PC-9 (cell line): ENCODE measurements at regions not wholly inside any gene's neighbourhood (a gene's known extent, or its start where the extent isn't known, plus 50 kb on each side); places are given as distances from the start of the nearest gene placed in this dataset.

Experiments
- BruUV-seq: library from RNA; stranded (reverse); fragments of 400-500 nt; replicated peaks from 2 replicates; lab custom pipeline; 2021; lab: Mats Ljungman, UMichigan
- CTCF ChIA-PET: fragments of 300-600 bp; sonication (Branson Sonifier 250); formaldehyde crosslinking; loops from one replicate; lab custom pipeline; 2022; ENCODE audit warnings: antibody characterized with exemption; lab: Charles Lee
- POLR2A ChIA-PET: fragments of 300-600 bp; sonication (Branson Sonifier 250); formaldehyde crosslinking; loops from one replicate; lab custom pipeline; 2022; ENCODE audit warnings: antibody characterized with exemption; ENCODE audit not compliant: unreplicated experiment; lab: Charles Lee
- DNase-seq, 2 experiments: peaks; one replicate each; pipeline versions ENCODE4 v3.0.0 to v3.0.0-alpha.2; 2015 to 2022; ENCODE audit warnings: mixed read lengths in 1 of 2
- H2AFZ ChIP-seq: fragments of 200-600 bp; sonication (generic); 2 replicates; pipeline ENCODE4 v1.8.1; 2017; ENCODE audit warnings: antibody characterized with exemption
- H3F3A ChIP-seq: fragments of 200-600 bp; sonication (generic); 2 replicates; pipeline ENCODE4 v1.8.1; 2017; ENCODE audit warnings: antibody characterized with exemption, mild to moderate bottlenecking, low read depth; ENCODE audit not compliant: insufficient read depth
- H3K27ac ChIP-seq: fragments of 200-600 bp; sonication (generic); 2 replicates; pipeline ENCODE4 v1.6.1; 2016; ENCODE audit warnings: mixed run types
- H3K27me3 ChIP-seq: fragments of 200-600 bp; sonication (generic); 2 replicates; pipeline ENCODE4 v1.6.1; 2016; ENCODE audit warnings: low read depth, mixed run types; ENCODE audit not compliant: insufficient read depth
- H3K36me3 ChIP-seq: fragments of 200-600 bp; sonication (generic); 2 replicates; pipeline ENCODE4 v1.6.1; 2016; ENCODE audit warnings: low read depth, mixed run types
- H3K4me1 ChIP-seq: fragments of 200-600 bp; sonication (generic); replicated peaks from 2 replicates; pipeline ENCODE4 v1.6.1; 2016; ENCODE audit warnings: mixed run types; ENCODE audit not compliant: insufficient read depth
- H3K4me2 ChIP-seq: fragments of 200-600 bp; sonication (generic); 2 replicates; pipeline ENCODE4 v1.6.1; 2017; ENCODE audit warnings: mixed run types
- H3K4me3 ChIP-seq: fragments of 200-600 bp; sonication (generic); 2 replicates; pipeline ENCODE4 v1.6.1; 2016; ENCODE audit warnings: mixed run types
- H3K79me2 ChIP-seq: fragments of 200-600 bp; sonication (generic); 2 replicates; pipeline ENCODE4 v1.6.1; 2017; ENCODE audit warnings: low read depth, mixed run types
- H3K9me2 ChIP-seq: fragments of 200-600 bp; sonication (generic); 2 replicates; pipeline ENCODE4 v1.8.1; 2017; ENCODE audit warnings: mild to moderate bottlenecking; ENCODE audit not compliant: insufficient read depth
- H3K9me3 ChIP-seq: fragments of 200-600 bp; sonication (generic); 2 replicates; pipeline ENCODE4 v1.8.1; 2016; ENCODE audit warnings: low read depth; ENCODE audit not compliant: insufficient read depth
- H4K20me1 ChIP-seq: fragments of 200-600 bp; sonication (generic); 2 replicates; pipeline ENCODE4 v1.8.1; 2017; ENCODE audit not compliant: insufficient read depth
- CTCF ChIP-seq: fragments of 200-600 bp; sonication (generic); conservative IDR thresholded peaks from 2 replicates; pipeline ENCODE4 v1.6.1; 2017; ENCODE audit warnings: mixed run types, antibody characterized with exemption, mild to moderate bottlenecking, moderate library complexity
- EZH2 ChIP-seq: fragments of 200-600 bp; sonication (generic); IDR thresholded peaks from 2 replicates; pipeline ENCODE4 v1.8.0; 2017; ENCODE audit warnings: antibody characterized with exemption, low read depth
- intact Hi-C: fragments of 100-400 bp; cut with micrococcal nuclease; formaldehyde crosslinking; loops from one replicate; pipeline ENCODE4 v1.10.0; 2022; ENCODE audit not compliant: unreplicated experiment

- peak in 1 of 2 experiments; percentile 39 for DNase-seq
- H2AFZ ChIP-seq, result no peak overlapping the region
- POLR2A ChIA-PET, result no interaction called here
- 0 out of 2 replicates have a peak, but pooled peaks cover 8% of the 10 kb centered on the region for H3K9me3 ChIP-seq
- CTCF ChIA-PET, result no interaction called here
- no peaks in the 10 kb centered on the region for H3K27me3 ChIP-seq
- H3K36me3 ChIP-seq, result peaks cover 21% of the 10 kb centered on the region; the same call in 1 of the 2 replicates
- no peaks in the 10 kb centered on the region for H3K79me2 ChIP-seq
- no peaks in the 10 kb centered on the region for H3K9me2 ChIP-seq
- H3K4me3 ChIP-seq, result no peak overlapping the region
- BruUV-seq, result no TSS peak
- H4K20me1 ChIP-seq, result no peaks in the 10 kb centered on the region
- H3F3A ChIP-seq, result peaks cover 17% of the 10 kb centered on the region; the same call in 1 of the 2 replicates
- TF ChIP-seq CTCF (no peak), EZH2 (no peak)
- H3K4me1 ChIP-seq, result no peaks in the 10 kb centered on the region
- no peak overlapping the region for H3K4me2 ChIP-seq
- peak overlapping the region; percentile 56 for H3K27ac ChIP-seq
- intact Hi-C loops, result loop anchor here (5.0 kb wide), 1 partner anchor 977 kb away; no protein-coding TSS in a partner anchor
Measured at GRCh38 chrX:2629316-2630007, 61.6 kb upstream of the CD99 start.

- Histone ChIP-seq H3F3A (peaks cover 17% of the 10 kb centered on the region; the same call in 1 of the 2 replicates), H3K36me3 (peaks cover 21% of the 10 kb centered on the region; the same call in 1 of the 2 replicates), H4K20me1 (no peaks in the 10 kb centered on the region), H3K27me3 (no peaks in the 10 kb centered on the region), H3K4me3 (no peak overlapping the region), H3K27ac (peak overlapping the region; percentile 56; the same call in 1 of the 2 replicates), H3K9me3 (0 out of 2 replicates have a peak, but pooled peaks cover 8% of the 10 kb centered on the region), H3K9me2 (no peaks in the 10 kb centered on the region), H3K4me1 (no peaks in the 10 kb centered on the region), H3K79me2 (no peaks in the 10 kb centered on the region), H2AFZ (no peak overlapping the region), H3K4me2 (no peak overlapping the region)
- peak in 1 of 2 experiments; percentile 40 for DNase-seq
- intact Hi-C loops, result loop anchor here (5.0 kb wide), 1 partner anchor 977 kb away; no protein-coding TSS in a partner anchor
- POLR2A ChIA-PET, result no interaction called here
- no TSS peak for BruUV-seq
- CTCF ChIA-PET, result no interaction called here
- no peak for TF ChIP-seq CTCF
- TF ChIP-seq EZH2, result no peak
Measured at GRCh38 chrX:2628751-2629315, 62.3 kb upstream of the CD99 start.

- no TSS peak for BruUV-seq
- Histone ChIP-seq H3K79me2 (no peaks in the 10 kb centered on the region), H3K4me2 (no peak overlapping the region), H3K9me3 (0 out of 2 replicates have a peak, but pooled peaks cover 8% of the 10 kb centered on the region), H3K27ac (no peak overlapping the region), H3K27me3 (no peaks in the 10 kb centered on the region), H4K20me1 (no peaks in the 10 kb centered on the region), H2AFZ (no peak overlapping the region), H3F3A (peaks cover 17% of the 10 kb centered on the region; the same call in 1 of the 2 replicates), H3K4me1 (no peaks in the 10 kb centered on the region), H3K9me2 (no peaks in the 10 kb centered on the region), H3K4me3 (no peak overlapping the region), H3K36me3 (peaks cover 26% of the 10 kb centered on the region; the same call in 1 of the 2 replicates)
- DNase-seq, result peak in 1 of 2 experiments; percentile 17
- CTCF ChIA-PET, result no interaction called here
- POLR2A ChIA-PET, result no interaction called here
- intact Hi-C loops, result loop anchor here (5.0 kb wide), 1 partner anchor 975 kb away; no protein-coding TSS in a partner anchor
- peak; percentile 77 for TF ChIP-seq CTCF
- TF ChIP-seq EZH2, result no peak
Measured at GRCh38 chrX:2627272-2627867, 63.7 kb upstream of the CD99 start.
